OCI-LY7 (cell line): ENCODE measurements at regions not wholly inside any gene's neighbourhood (a gene's known extent, or its start where the extent isn't known, plus 50 kb on each side); places are given as distances from the start of the nearest gene placed in this dataset.

Experiments used
- BruUV-seq: library from RNA; stranded (reverse); fragments of 400-500 nt; replicated peaks from 2 replicates; lab custom pipeline; 2021; lab: Mats Ljungman, UMichigan
- CTCF ChIA-PET: fragments of 300-600 bp; sonication (Branson Sonifier 250); formaldehyde crosslinking; loops from one replicate; lab custom pipeline; 2022; ENCODE audit warnings: antibody characterized with exemption; ENCODE audit not compliant: unreplicated experiment; lab: Charles Lee
- POLR2A ChIA-PET: fragments of 300-600 bp; sonication (Branson Sonifier 250); formaldehyde crosslinking; loops from one replicate; lab custom pipeline; 2022; ENCODE audit warnings: antibody characterized with exemption; lab: Charles Lee
- DNase-seq: peaks from one replicate; pipeline ENCODE4 v3.0.0-alpha.2; 2015; ENCODE audit warnings: low spot score
- H2AFZ ChIP-seq: fragments of 200-600 bp; sonication (generic), shearing (Covaris generic); 2 replicates; pipeline ENCODE4 v1.6.1; 2014; ENCODE audit warnings: mild to moderate bottlenecking, antibody characterized with exemption, low read length, moderate library complexity
- H3K27ac ChIP-seq: fragments of 200-600 bp; sonication (generic); 2 replicates; pipeline ENCODE4 v1.5.1; 2014; ENCODE audit warnings: mixed run types, low read depth, mild to moderate bottlenecking, moderate library complexity, low read length, inconsistent platforms; ENCODE audit not compliant: poor library complexity, severe bottlenecking
- H3K36me3 ChIP-seq: fragments of 200-600 bp; sonication (generic); 2 replicates; pipeline ENCODE4 v1.6.1; 2014; ENCODE audit warnings: mild to moderate bottlenecking, antibody characterized with exemption, low read length, moderate library complexity, mixed read lengths; ENCODE audit not compliant: insufficient read depth
- H3K4me1 ChIP-seq: fragments of 200-600 bp; sonication (generic); 2 replicates; pipeline ENCODE4 v1.5.1; 2014; ENCODE audit warnings: mild to moderate bottlenecking, low read length; ENCODE audit not compliant: insufficient read depth, poor library complexity, severe bottlenecking
- H3K4me2 ChIP-seq: fragments of 200-600 bp; sonication (generic); 2 replicates; pipeline ENCODE4 v1.6.1; 2014; ENCODE audit warnings: mild to moderate bottlenecking, low read length
- H3K4me3 ChIP-seq: fragments of 200-600 bp; sonication (generic); 2 replicates; pipeline ENCODE4 v1.5.1; 2014; ENCODE audit warnings: mild to moderate bottlenecking, low read depth, low read length; ENCODE audit not compliant: poor library complexity, severe bottlenecking
- H3K79me2 ChIP-seq: fragments of 200-600 bp; sonication (generic); 2 replicates; pipeline ENCODE4 v1.6.1; 2016; ENCODE audit warnings: low read depth, mild to moderate bottlenecking, low read length, moderate library complexity, mixed read lengths; ENCODE audit not compliant: insufficient read depth
- H3K9me2 ChIP-seq: fragments of 200-600 bp; sonication (generic); 2 replicates; pipeline ENCODE4 v1.6.1; 2016; ENCODE audit warnings: mild to moderate bottlenecking, low read length, mixed read lengths; ENCODE audit not compliant: insufficient read depth
- H3K9me3 ChIP-seq: fragments of 200-600 bp; sonication (generic); 2 replicates; pipeline ENCODE4 v1.6.1; 2014; ENCODE audit warnings: mild to moderate bottlenecking, mixed run types, low read length, mixed read lengths
- H4K20me1 ChIP-seq: fragments of 200-600 bp; sonication (generic); 2 replicates; pipeline ENCODE4 v1.6.1; 2014; ENCODE audit warnings: mild to moderate bottlenecking, antibody characterized with exemption, low read length, moderate library complexity, mixed read lengths; ENCODE audit not compliant: insufficient read depth
- EZH2phosphoT487 ChIP-seq: fragments of 200-600 bp; sonication (generic); IDR thresholded peaks from 2 replicates; pipeline ENCODE4 v1.6.1; 2018; ENCODE audit warnings: low read depth, borderline replicate concordance, mild to moderate bottlenecking, mixed run types, antibody characterized with exemption, low read length, moderate library complexity, mixed read lengths
- intact Hi-C: fragments of 100-400 bp; cut with micrococcal nuclease; formaldehyde crosslinking; loops from one replicate; pipeline ENCODE4 v1.10.0; 2022; ENCODE audit not compliant: unreplicated experiment
- TF ChIP-seq, protein P1 (sequence below): fragments of 200-600 bp; sonication (generic); conservative IDR thresholded peaks from 2 replicates; pipeline ENCODE4 v1.5.1; 2014; ENCODE audit warnings: mild to moderate bottlenecking, antibody characterized with exemption, low read length, moderate library complexity, mixed read lengths

DNA sequence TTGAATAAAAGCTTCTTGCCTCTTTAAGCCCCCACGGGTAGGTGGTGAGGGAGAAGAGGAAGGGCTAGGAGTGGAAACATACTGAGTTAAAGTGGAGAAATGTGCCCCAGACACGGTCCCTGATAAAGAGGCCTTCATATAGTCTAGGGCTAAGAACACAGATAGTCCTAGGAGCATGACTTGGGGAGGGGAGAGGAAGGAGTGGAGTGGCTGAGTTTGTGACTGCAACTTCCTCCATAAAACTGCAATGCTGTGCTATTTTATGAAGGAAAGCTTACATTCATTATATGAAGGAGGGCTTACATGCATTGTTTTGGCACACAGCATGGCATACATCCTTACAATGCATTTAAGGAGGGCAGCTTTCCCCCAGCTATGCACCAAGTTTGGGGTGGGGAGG lies 1129.4 kb upstream of the LRRTM3 start:
- Histone ChIP-seq H3K79me2 (no peaks in the 10 kb centered on the region), H3K27ac (no peak overlapping the region), H3K9me3 (no peaks in the 10 kb centered on the region), H2AFZ (no peak overlapping the region), H4K20me1 (no peaks in the 10 kb centered on the region), H3K9me2 (no peaks in the 10 kb centered on the region), H3K4me1 (no peaks in the 10 kb centered on the region), H3K4me3 (no peak overlapping the region), H3K4me2 (no peak overlapping the region), H3K36me3 (no peaks in the 10 kb centered on the region)
- no peak for DNase-seq
- intact Hi-C loops, result no loop called here
- TF ChIP-seq, protein P1, sequence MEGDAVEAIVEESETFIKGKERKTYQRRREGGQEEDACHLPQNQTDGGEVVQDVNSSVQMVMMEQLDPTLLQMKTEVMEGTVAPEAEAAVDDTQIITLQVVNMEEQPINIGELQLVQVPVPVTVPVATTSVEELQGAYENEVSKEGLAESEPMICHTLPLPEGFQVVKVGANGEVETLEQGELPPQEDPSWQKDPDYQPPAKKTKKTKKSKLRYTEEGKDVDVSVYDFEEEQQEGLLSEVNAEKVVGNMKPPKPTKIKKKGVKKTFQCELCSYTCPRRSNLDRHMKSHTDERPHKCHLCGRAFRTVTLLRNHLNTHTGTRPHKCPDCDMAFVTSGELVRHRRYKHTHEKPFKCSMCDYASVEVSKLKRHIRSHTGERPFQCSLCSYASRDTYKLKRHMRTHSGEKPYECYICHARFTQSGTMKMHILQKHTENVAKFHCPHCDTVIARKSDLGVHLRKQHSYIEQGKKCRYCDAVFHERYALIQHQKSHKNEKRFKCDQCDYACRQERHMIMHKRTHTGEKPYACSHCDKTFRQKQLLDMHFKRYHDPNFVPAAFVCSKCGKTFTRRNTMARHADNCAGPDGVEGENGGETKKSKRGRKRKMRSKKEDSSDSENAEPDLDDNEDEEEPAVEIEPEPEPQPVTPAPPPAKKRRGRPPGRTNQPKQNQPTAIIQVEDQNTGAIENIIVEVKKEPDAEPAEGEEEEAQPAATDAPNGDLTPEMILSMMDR, result no peak
- TF ChIP-seq EZH2phosphoT487, result no peak
- POLR2A ChIA-PET, result no interaction called here
- BruUV-seq, result no TSS peak
- CTCF ChIA-PET, result no interaction called here

DNA sequence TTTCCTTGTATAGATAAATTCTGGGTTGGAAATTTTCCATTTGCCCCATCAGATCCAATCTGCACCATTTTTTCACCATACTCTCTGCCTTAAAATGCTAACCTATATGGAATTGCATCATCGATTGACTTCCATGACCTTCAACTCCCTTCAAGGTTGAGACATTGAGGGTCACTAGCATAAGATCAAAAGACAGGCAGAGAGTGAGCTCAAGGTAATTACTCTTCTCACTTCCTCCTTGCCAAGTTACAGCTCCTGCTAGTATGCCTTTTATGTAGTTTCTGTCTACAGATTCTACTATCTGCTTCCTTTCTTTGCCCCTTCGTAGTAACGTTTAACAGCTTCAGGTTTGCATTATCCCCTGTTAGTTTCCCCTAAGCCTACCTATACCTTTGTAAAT lies 1127.7 kb upstream of the LRRTM3 start:
- Histone ChIP-seq H3K4me3 (no peak overlapping the region), H2AFZ (no peak overlapping the region), H4K20me1 (no peaks in the 10 kb centered on the region), H3K36me3 (no peaks in the 10 kb centered on the region), H3K9me3 (no peaks in the 10 kb centered on the region), H3K79me2 (no peaks in the 10 kb centered on the region), H3K4me1 (no peaks in the 10 kb centered on the region), H3K9me2 (no peaks in the 10 kb centered on the region), H3K4me2 (no peak overlapping the region), H3K27ac (no peak overlapping the region)
- POLR2A ChIA-PET, result interaction anchor here (0.5 to 1.1 kb wide), 3 partner anchors 9 to 1187 kb away, joined by 3 read pairs; no protein-coding TSS in a partner anchor
- CTCF ChIA-PET, result no interaction called here
- intact Hi-C loops, result no loop called here
- no peak for TF ChIP-seq EZH2phosphoT487
- TF ChIP-seq, protein P1, result no peak
- BruUV-seq, result no TSS peak
- DNase-seq, result no peak

DNA sequence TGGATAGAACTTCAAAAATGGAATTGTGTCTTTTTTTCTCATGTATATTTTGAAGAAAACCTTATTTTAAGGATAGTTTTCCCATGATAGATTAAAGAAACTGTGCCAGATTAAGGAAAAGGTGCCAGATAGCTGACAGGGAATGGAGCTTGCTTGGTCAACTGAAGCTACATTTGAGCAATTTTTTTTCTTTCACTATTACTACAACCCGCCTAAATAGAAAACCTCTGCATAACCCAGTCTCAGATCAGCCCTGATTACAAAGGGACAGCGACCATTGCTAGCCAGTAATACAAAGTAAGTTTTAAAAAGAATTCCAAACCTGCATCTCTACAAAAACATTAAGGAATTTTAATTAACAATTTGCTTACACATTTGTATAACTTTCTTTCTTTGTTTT lies 1123.4 kb upstream of the LRRTM3 start:
- TF ChIP-seq, protein P1, result no peak
- TF ChIP-seq EZH2phosphoT487, result no peak
- POLR2A ChIA-PET, result no interaction called here
- no peaks in the 10 kb centered on the region for H3K4me1 ChIP-seq
- H4K20me1 ChIP-seq, result no peaks in the 10 kb centered on the region
- intact Hi-C loops, result no loop called here
- no peaks in the 10 kb centered on the region for H3K79me2 ChIP-seq
- H3K4me2 ChIP-seq, result no peak overlapping the region
- no peaks in the 10 kb centered on the region for H3K9me3 ChIP-seq
- H3K9me2 ChIP-seq, result no peaks in the 10 kb centered on the region
- H3K4me3 ChIP-seq, result no peak overlapping the region
- no TSS peak for BruUV-seq
- no peak for DNase-seq
- no peak overlapping the region for H3K27ac ChIP-seq
- CTCF ChIA-PET, result interaction anchor here (0.6 kb wide), 1 partner anchor 14 kb away, joined by 3 read pairs; no protein-coding TSS in a partner anchor
- no peaks in the 10 kb centered on the region for H3K36me3 ChIP-seq
- no peak overlapping the region for H2AFZ ChIP-seq
